Aorta (tissue), 5 donors: ENCODE measurements at regions not wholly inside any gene's neighbourhood (a gene's known extent, or its start where the extent isn't known, plus 50 kb on each side); places are given as distances from the start of the nearest gene placed in this dataset.
"Not testable (repeated sequence)": the region's sequence is repeated elsewhere in the genome, so short reads cannot be mapped to it uniquely, and the experiment has no call there.

ENCODE experiments used
- ATAC-seq: fragments of 200-7000 bp; cut with Tn5 transposase; one replicate; pipeline ENCODE4 v1.9.1; 2022; ENCODE audit warnings: moderate library complexity; ENCODE audit not compliant: low FRiP score
- DNase-seq, 2 donors: peaks; one replicate each; pipeline ENCODE4 v3.0.0-alpha.2; 2020
- H3K27ac ChIP-seq, 2 donors: one replicate each; pipeline ENCODE4 v1.5.1; 2013; ENCODE audit warnings: low read length in 2 of 2, mild to moderate bottlenecking in 2 of 2, moderate library complexity in 2 of 2, control low read depth in 1 of 2, inconsistent platforms in 1 of 2, low read depth in 1 of 2
- H3K27me3 ChIP-seq, 2 donors: one replicate each; pipeline ENCODE4 v1.6.1; 2013; ENCODE audit warnings: control low read depth in 1 of 2, low read length in 1 of 2, mild to moderate bottlenecking in 1 of 2, moderate library complexity in 1 of 2; ENCODE audit not compliant: insufficient read depth in 2 of 2, control insufficient read depth in 1 of 2
- H3K36me3 ChIP-seq, 2 donors: one replicate each; pipeline ENCODE4 v1.6.1; 2013; ENCODE audit warnings: control low read depth in 1 of 2, low read length in 1 of 2, mild to moderate bottlenecking in 1 of 2; ENCODE audit not compliant: insufficient read depth in 2 of 2, control insufficient read depth in 1 of 2
- H3K4me1 ChIP-seq, 2 donors: one replicate each; pipeline ENCODE4 v1.6.1; 2013; ENCODE audit warnings: low read length in 2 of 2, control low read depth in 1 of 2, mild to moderate bottlenecking in 1 of 2, moderate library complexity in 1 of 2; ENCODE audit not compliant: insufficient read depth in 2 of 2, control insufficient read depth in 1 of 2
- H3K4me3 ChIP-seq, 2 donors: one replicate each; pipeline ENCODE4 v1.5.1; 2013; ENCODE audit warnings: low read length in 2 of 2, control low read depth in 1 of 2, mild to moderate bottlenecking in 1 of 2
- H3K9me3 ChIP-seq: one replicate; pipeline ENCODE4 v1.6.1; 2013; ENCODE audit warnings: mild to moderate bottlenecking, low read length; ENCODE audit not compliant: control insufficient read depth
- WGBS, 2 donors: extraction: QIAGEN DNeasy Blood & Tissue Kit; methylation state at CpG; one replicate each; pipeline ENCODE4 v1.1.7; 2013; 5-methylcytosine and 5-hydroxymethylcytosine counted together
- intact Hi-C, 2 donors: fragments of 100-400 bp; cut with DNase I; formaldehyde crosslinking; loops; one replicate each; pipeline versions ENCODE4 v1.14.2 to v1.15.0; 2022
- donor health status: healthy with polysubstance abuse.
- donor health status: Bipolar disorder and iron deficiency.
- donor health status: DM: no; HTN: no; CAD: no.
- donor health status: DM: no; HTN: no; CAD: no.
- donor health status: DM: yes; HTN: yes; CAD: no.

DNA sequence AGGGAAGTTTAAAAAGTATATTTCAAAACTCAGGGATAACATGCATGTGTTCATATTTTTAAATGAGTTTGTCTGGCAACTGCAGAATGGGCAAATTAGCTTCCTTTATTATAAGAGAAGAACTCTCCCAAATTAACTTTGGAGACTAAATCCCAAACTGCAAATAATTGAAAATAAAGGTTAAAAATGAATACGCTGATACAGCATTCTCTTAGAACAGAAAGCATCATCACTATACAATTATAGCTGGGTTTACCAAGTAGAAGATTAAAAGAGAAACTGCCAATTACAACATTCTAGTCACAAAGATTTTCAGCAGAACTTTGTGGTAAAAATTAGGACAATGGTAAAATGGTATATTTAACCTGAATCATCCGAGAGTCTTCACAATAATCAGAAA lies 73.3 kb downstream of the OLFM4 start:
- no peaks in the 10 kb centered on the region for H3K36me3 ChIP-seq
- H3K27ac ChIP-seq = no peak overlapping the region
- no peaks in the 10 kb centered on the region for H3K4me1 ChIP-seq
- WGBS, 2 donors = 93 to 96% methylated on average over 2 of the region's 2 CpGs
- ATAC-seq (no peak), DNase-seq (no peak)
- H3K9me3 ChIP-seq = peaks cover 2% of the 10 kb centered on the region
- no peak overlapping the region for H3K4me3 ChIP-seq
- peaks cover 0 to 1% of the 10 kb centered on the region in 2 donors for H3K27me3 ChIP-seq
- intact Hi-C loops = no loop called here

DNA sequence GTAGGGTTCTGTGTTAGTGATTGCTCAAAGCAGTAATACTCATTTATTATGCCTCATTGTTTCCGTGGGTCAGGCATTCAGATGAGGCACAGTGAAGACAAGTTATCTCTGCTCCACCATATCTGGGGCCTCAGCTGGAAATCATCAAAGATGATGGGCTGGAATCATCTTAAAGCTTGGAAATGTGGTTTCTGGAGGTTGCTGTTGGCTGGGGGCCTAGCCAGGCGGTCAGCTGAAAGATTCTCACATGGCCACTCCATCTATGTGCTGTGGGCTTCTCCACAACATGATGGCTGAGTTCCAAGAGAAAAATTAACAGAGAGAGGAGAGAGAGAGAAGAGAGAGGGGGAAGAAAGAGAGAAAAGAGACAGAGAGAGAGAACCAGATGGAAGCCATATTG lies 75.5 kb downstream of the OLFM4 start:
- H3K27me3 ChIP-seq = peaks cover 0 to 1% of the 10 kb centered on the region in 2 donors
- DNase-seq (no peak), ATAC-seq (no peak)
- H3K9me3 ChIP-seq = peaks cover 2% of the 10 kb centered on the region
- no peak overlapping the region for H3K4me3 ChIP-seq
- 84 to 94% methylated on average over 2 of the region's 2 CpGs for whole genome bisulfite sequencing, 2 donors
- H3K27ac ChIP-seq = no peak overlapping the region
- no peaks in the 10 kb centered on the region for H3K4me1 ChIP-seq
- intact Hi-C loops = no loop called here
- H3K36me3 ChIP-seq = no peaks in the 10 kb centered on the region

DNA sequence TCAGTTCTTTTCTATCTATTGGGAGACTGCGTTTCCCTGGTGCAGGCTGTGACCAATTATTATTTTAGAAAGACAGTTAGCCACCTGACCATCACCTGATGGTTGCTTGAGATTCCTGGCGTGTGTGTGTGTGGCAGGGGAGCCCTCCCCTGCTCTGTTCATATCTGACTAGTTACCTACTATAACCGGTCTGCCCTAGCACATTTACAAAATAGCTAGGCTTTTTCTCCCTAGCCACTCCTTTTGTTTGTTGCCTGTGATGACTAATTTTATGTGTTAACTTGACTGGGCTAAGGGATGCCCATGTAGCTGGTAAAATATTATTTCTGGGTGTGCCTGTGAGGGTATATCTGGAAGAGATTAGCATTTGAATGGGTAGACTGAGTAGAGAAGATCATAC lies 76.9 kb downstream of the OLFM4 start:
- Histone ChIP-seq H3K4me3 (no peak overlapping the region), H3K36me3 (no peaks in the 10 kb centered on the region), H3K27me3 (peaks cover 0 to under 1% of the 10 kb centered on the region in 2 donors), H3K9me3 (peaks cover 2% of the 10 kb centered on the region), H3K4me1 (no peaks in the 10 kb centered on the region), H3K27ac (no peak overlapping the region)
- WGBS, 2 donors = 93 to 98% methylated on average over 3 of the region's 3 CpGs
- ATAC-seq (no peak), DNase-seq (no peak)
- intact Hi-C loops = no loop called here

DNA sequence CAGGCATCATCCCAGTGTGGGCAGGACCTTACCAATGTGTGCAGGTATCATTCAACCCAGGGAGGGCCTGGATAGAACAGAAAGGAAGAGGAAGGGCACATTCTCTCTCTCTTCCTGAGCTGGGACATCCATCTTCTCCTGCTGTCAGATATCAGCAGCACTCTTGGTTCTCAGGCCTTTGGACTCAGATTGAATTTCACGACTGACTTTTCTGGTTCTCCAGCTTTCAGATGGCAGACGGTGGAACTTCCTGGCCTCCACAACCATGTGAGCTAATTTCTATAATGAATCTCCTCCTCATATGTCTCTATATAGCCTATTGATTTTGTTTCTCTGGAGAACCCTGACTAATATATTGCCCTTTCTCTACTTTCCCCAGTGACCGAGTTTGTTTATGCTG lies 77.3 kb downstream of the OLFM4 start:
- Histone ChIP-seq H3K27me3 (no peaks in the 10 kb centered on the region), H3K4me1 (no peaks in the 10 kb centered on the region), H3K36me3 (no peaks in the 10 kb centered on the region), H3K9me3 (peaks cover 2% of the 10 kb centered on the region), H3K27ac (no peak overlapping the region), H3K4me3 (no peak overlapping the region)
- 80 to 86% methylated on average over 3 of the region's 3 CpGs for WGBS, 2 donors
- ATAC-seq (no peak), DNase-seq (no peak)
- intact Hi-C loops = no loop called here

DNA sequence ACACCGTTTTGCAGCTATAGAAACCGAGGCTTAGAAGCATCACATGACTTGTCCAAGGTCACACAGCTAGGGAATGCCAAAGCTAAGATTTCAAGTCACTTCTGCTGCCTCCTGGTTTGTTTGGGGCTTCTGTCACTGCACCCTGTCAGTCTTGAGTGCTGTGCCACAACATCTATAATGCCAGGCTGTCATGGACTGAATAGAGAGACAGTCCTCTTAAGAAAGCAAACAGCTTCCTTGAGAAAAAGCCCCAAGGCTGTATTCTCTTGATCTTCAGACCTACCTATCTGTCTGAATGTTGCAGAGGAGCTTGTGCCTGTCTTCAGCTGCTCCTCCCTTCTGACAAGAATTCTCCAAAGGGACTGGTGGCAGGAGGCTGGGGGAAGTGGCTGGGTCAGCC lies 81.6 kb downstream of the OLFM4 start:
- H3K4me3 ChIP-seq = no peak overlapping the region
- ATAC-seq (no peak), DNase-seq (no peak)
- 81 to 83% methylated on average over 2 of the region's 2 CpGs for WGBS, 2 donors
- peaks cover 2% of the 10 kb centered on the region for H3K9me3 ChIP-seq
- no peaks in the 10 kb centered on the region for H3K4me1 ChIP-seq
- H3K27me3 ChIP-seq = no peaks in the 10 kb centered on the region
- no peaks in the 10 kb centered on the region for H3K36me3 ChIP-seq
- H3K27ac ChIP-seq = no peak overlapping the region
- intact Hi-C loops = no loop called here

DNA sequence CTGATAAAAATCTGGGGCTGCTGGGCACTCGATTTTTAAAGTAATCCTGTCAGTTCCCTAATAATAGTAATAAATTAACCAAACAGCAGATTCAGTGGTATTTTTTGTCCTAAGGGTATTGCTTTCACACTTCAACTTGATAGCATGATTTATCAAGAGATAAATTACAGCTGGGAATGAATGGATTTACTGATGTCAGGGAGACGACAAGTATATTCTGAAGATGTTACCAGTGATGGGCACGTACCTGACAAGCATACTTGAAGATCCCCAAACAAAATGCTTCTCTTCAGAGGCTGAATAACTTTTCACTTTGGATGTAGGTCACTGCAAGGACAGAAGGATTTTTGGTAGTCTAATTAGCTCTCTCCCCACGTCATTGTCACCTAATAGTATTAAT lies 82.0 kb downstream of the OLFM4 start:
- WGBS, 2 donors = 72 to 77% methylated on average over 4 of the region's 4 CpGs
- no peak for ATAC-seq
- Histone ChIP-seq H3K4me1 (no peaks in the 10 kb centered on the region), H3K27me3 (no peaks in the 10 kb centered on the region), H3K9me3 (peaks cover 2% of the 10 kb centered on the region), H3K4me3 (no peak overlapping the region), H3K36me3 (no peaks in the 10 kb centered on the region), H3K27ac (no peak overlapping the region)
- no peak for DNase-seq
- intact Hi-C loops = no loop called here

DNA sequence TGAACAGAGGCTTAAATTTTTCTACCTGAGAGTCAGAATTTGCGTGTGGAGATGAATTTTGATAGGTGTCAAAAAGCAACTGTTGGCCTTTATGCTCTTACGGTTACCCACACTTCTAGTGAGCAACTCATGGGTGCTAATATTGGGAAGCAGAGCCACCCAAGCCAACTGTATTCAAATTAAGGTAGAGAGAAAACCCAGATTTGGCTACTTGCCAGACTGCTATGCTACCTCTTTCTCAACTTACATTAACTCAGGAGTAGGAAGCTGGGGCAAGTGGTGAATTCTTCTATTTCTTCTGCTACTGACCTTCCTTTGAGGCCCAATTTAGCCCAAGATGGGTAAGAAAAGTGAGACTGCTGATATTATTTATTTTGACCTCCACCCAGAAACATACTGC lies 83.9 kb downstream of the OLFM4 start:
- 96 to 98% methylated on average over 2 of the region's 2 CpGs for WGBS, 2 donors
- Histone ChIP-seq H3K27me3 (no peaks in the 10 kb centered on the region), H3K9me3 (no peaks in the 10 kb centered on the region), H3K27ac (no peak overlapping the region), H3K36me3 (no peaks in the 10 kb centered on the region), H3K4me3 (no peak overlapping the region), H3K4me1 (no peaks in the 10 kb centered on the region)
- intact Hi-C loops = no loop called here
- no peak for DNase-seq
- ATAC-seq = no peak

DNA sequence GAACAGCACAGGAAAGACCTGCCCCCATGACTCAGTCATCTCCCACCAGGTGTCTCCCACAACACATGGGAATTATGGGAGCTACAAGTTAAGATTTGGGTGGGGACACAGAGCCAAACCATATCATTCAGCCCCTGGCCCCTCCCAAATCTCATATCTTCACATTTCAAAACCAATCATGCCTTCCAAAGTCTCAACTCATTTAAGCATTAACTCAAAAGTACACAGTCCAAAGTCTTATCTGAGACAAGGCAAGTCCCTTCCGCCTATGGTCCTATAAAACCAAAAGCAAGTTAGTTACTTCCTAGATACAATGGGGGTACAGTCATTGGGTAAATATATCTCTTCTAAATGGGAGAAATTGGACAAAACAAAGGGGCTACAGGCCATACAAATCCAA lies 88.4 kb downstream of the OLFM4 start:
- H3K27ac ChIP-seq, H3K4me1 ChIP-seq, ATAC-seq, DNase-seq, H3K27me3 ChIP-seq, H3K9me3 ChIP-seq, H3K36me3 ChIP-seq, intact Hi-C loops, H3K4me3 ChIP-seq: not testable (repeated sequence)
- WGBS, 2 donors = 0 to 38% methylated on average over 1 of the region's 1 CpG

DNA sequence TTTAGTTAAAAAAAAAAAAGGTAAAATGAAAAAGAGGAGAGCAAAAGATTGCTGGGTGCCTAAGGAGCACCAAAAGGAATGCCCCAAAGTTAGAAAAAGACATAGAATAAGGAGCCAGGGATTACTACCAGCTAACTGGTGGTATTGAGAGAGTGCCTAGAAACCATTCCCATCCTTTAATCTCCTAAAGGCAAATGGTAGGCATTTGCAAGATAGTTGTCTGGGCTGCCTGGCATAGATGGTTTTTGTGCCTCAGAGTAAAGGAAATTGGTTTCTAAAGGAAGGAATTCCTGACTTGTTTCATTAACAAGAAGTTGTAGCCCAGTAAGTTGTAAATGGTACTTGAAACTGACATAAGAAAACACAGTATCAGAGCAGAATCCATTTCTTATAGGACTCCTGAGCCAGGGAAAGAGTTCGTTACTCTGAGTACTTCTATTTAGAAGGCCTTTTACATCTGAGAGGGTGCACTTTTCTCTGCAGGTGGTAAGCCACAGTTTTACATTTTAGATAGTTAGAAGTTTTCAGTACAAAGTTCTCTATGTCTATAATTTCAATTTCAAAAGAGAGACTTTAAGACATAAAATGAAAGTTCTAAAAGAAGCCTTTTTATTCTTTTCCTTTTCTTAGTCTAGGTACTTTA lies 92.6 kb downstream of the OLFM4 start:
- no peaks in the 10 kb centered on the region for H3K4me1 ChIP-seq
- no peak for ATAC-seq
- 44 to 62% methylated on average over 1 of the region's 1 CpG for WGBS, 2 donors
- no peak overlapping the region for H3K4me3 ChIP-seq
- H3K9me3 ChIP-seq = peaks cover 1% of the 10 kb centered on the region
- H3K27me3 ChIP-seq = no peaks in the 10 kb centered on the region
- intact Hi-C loops = no loop called here
- H3K27ac ChIP-seq = no peak overlapping the region
- no peak for DNase-seq
- no peaks in the 10 kb centered on the region for H3K36me3 ChIP-seq
